ENCODE measurements at regions not wholly inside any gene's neighbourhood (a gene's known extent, or its start where the extent isn't known, plus 50 kb on each side); places are given as distances from the start of the nearest gene placed in this dataset.
A peak's percentile ranks its signal among the peaks of the same experiment; 100 is the strongest.

DNA sequence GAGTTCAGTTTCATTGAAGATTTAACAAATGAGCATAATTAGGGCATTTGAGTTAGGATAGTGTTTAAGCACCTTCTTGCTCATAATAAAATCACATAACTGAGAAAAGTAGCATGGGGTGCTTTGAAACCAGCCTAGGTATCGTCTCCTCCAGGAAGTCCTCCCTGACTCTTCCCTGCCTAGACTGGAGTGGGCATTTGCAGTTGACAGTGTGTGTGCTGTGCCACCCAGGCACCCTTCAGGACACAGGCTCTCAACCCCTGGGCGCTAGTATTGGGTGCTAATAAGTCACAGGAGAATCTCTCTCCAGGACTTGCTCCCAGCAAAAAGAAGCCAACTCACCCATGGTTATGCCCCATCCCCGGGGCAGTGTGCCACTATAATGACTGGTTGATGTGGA, 584.1 kb downstream of the INSC start:
- DNase-seq (ENCODE audit: low spot score): no peak

DNA sequence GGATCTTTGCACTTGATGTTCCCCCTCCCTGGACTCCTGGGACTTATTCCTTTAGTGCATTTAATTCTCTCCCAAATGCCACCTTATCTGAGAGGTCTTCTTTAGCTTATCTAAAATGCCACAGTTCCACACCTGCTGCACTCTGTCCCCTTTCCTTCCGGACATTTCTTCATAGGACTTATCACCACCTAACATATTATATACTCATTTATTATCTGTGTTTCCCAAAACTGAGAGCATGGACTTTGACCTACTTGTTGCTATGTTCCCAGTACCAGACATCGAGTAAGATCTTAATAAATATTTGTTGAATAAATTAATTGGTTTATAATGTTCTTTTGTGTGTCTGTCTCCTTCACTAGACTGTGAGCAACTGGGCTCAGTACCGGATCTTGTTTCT, 585.3 kb downstream of the INSC start:
- DNase-seq (ENCODE audit: low spot score): no peak

DNA sequence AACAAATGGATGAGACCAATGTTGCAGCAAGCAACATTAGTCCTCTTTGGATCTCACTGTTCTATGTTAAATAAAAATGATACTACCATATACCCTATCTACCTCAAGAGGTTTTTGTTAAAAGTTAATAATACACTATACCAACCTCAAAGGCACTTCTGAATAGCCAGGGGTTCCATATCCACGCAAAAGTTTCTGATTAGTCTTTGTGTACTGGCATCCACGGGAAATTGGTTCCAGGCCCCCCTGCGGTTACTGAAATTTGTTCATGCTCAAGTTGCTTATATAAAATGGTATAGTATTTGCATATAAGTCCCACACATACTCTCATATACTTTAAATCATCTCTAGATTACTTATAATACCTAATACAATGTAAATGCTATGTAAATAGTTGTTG, 585.7 kb downstream of the INSC start:
- no peak for DNase-seq (ENCODE audit: low spot score)

DNA sequence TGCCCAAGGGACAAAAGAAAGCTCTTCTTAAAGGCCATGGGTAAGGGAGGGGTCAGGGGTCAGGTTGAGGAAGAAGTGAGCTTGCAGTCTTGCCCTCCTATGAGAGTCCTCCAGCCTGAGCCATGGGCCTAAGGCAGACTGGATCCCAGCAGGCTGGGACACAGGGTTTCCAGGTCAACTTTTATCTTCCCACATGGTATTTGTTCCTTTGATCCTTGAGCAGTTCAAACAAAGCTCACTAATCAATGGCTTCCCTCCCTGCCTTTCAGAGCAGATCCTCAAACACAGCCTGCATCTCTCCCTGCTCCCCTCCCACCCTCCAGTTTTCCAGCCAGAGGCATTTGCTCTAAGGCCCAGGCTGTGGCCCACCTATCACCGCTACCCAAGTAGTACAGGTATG, 589.3 kb downstream of the INSC start:
- no peak for DNase-seq (ENCODE audit: low spot score)

DNA sequence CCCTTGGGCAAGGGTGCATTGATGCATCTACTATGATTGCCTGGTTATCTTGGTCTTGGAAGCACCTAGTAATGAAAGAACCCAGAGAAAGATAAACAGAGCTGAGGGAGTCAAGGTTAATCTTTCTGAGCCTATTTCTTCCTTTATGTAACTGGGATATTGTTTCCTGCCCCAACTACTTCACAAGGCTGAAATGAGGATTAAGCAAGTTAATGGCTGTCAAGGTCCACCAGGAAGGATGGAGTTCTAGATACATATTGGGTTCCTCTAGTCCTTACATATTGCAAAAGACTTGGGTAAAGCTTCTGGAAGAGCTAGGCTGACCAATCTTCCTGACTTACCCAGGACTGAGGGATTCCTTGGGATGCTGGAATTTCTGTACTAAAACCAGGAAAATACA, 589.8 kb downstream of the INSC start:
- no peak for DNase-seq (ENCODE audit: low spot score)

GRCh38 chr11:15705891-15706290, 591.2 kb downstream of the INSC start:
- no peak for DNase-seq (ENCODE audit: low spot score)

- no peak for DNase-seq (ENCODE audit: low spot score)
Observed at GRCh38 chr11:15707194-15707593, 592.5 kb downstream of the INSC start.

- peak; percentile 32 for DNase-seq (ENCODE audit: low spot score)
Observed at GRCh38 chr11:15707971-15708370, 593.2 kb downstream of the INSC start.

DNA sequence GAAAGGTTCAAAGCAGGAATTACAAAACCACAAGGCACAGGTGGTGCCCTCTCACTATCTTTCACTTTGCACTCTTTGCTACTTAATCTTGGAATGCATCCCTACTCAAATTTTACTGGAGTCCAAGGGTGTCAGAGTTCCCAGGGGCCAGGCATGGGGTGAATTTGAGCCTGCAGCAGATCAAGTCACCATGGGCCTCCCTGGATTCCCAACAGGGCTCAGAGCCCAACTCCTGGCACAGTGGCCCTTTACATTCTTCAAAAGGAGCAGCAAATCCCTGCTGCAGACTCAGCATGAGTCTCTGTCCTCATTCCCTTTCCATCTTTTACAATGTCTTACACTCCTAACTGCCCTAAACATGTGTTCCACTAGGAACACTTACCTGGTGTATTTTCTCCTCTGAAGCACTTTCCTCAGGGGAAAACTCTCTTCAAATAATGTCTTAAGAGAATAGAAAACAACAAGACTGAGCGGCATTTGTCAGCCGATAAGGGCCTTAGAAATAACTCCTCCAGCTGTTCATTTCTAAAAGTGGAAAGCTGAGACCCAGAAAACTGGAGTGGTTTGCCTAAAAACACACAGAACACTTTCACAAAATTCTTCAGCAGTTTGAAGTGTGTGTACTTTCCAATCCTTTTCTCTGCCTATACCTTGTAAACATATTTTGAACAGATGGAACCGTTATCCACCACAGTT, 596.0 kb downstream of the INSC start:
- DNase-seq (ENCODE audit: low spot score): no peak

DNA sequence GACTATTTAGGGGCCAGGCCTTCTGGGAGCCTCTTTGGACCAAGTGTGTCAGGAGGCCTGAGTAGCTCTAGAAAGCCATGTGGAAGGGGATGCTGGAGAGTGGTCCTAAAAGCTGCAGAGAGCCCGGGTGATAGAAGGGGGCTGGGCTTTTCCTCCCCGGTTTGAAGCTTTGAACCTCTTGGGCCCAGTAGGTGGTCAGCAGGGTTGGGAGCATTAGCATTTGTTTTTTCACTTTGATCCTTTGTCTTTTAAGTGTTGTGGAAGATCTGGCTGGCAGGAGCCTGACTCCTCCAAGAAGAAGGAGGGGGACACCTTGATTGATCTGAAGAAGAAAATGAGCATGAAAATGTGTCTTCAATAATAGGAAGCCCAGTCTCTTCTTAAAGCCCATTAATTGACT, 596.6 kb downstream of the INSC start:
- DNase-seq (ENCODE audit: low spot score): no peak

GRCh38 chr11:15714641-15715399, 600.1 kb downstream of the INSC start:
- no peak for DNase-seq (ENCODE audit: low spot score)

GRCh38 chr11:15716550-15716949, 601.8 kb downstream of the INSC start:
- DNase-seq (ENCODE audit: low spot score): no peak

- DNase-seq (ENCODE audit: low spot score): no peak
Observed at GRCh38 chr11:15720460-15720859, 605.7 kb downstream of the INSC start.

DNA sequence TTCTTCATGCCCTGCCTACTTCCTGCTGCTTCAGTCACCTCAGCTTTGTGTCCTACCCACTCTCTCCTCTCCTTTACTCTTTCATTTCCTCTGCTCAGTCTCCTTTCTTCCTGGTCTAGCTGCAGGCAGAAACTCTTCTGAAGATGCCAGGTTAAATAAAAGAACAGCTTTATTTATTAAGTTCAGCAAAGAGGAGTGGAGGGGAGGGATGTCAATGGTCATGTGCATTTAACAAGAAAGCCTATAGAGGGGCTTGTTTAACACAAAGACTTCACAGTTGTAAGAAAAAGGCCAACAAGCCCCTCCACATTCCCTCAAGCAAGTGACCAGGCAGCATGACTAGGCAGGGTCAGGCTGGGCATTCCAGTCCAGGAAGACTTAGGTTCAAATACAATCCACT, 609.2 kb downstream of the INSC start:
- DNase-seq (ENCODE audit: low spot score): peak; percentile 46

- DNase-seq (ENCODE audit: low spot score): no peak
Observed at GRCh38 chr11:15724601-15725000, 609.9 kb downstream of the INSC start.

DNA sequence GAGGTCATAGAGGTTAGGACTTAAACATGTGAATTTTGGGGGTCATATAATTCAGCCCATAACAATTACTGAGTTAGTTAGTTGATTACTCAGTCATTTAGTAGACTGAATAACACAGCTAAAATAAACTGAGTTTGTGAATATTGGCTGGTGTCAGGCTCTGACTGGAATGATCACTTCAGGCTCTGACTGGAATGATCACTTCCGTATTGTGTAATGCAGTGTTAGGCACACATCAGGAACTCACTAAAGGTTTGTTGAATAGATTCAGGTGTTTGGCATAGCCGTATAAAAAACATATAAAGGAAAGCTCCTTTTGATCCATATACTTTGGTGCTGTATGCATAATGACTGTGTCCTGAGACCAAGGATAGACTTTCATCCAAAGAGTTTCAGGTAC, 610.5 kb downstream of the INSC start:
- no peak for DNase-seq (ENCODE audit: low spot score)

DNA sequence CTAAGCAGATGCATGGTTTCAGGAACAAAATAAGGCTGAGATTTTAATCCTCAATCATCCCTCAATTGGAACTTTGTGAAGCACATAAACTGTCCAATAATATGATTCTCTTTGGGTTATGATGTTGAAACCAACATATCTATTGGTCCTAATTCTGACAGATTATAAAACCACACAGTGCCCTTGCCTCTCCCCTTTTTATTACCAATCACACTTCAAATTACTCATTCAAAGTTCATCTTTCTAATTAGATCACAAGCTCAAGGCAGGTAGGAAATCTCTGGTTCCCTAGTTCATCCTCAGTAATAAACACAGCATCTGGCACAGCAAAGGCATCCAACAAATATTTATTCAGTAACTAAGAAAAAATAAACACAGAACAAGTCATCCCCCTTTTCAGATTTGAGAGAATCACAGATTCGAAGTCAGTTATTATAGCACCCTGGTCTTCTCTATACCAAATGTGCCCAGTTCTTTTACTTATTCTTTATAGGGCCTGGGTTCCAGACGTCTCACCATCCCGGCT, 611.6 kb downstream of the INSC start:
- no peak for DNase-seq (ENCODE audit: low spot score)

- no peak for DNase-seq (ENCODE audit: low spot score)
Observed at GRCh38 chr11:15726893-15727519, 612.3 kb downstream of the INSC start.

DNA sequence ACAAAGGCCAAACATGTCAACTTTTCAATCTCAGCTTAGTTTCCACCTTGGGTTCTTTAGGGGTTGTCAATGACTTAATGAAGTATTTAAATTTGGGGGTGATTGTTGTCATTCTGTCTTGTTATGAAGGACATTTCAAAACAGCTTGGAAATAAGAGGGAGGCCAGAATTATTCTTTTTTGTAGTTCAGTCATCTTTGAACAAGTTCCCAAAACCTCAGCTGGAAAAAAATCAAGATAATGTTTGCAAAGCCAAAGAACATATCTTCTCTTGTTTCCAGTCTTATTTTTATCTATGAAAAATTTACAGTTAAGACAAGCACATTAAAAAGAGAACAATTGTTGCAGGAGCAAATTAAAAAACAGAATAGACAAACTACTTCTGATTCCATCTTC, 612.8 kb downstream of the INSC start:
- no peak for DNase-seq (ENCODE audit: low spot score)

GRCh38 chr11:15728207-15728606, 613.5 kb downstream of the INSC start:
- no peak for DNase-seq (ENCODE audit: low spot score)

DNA sequence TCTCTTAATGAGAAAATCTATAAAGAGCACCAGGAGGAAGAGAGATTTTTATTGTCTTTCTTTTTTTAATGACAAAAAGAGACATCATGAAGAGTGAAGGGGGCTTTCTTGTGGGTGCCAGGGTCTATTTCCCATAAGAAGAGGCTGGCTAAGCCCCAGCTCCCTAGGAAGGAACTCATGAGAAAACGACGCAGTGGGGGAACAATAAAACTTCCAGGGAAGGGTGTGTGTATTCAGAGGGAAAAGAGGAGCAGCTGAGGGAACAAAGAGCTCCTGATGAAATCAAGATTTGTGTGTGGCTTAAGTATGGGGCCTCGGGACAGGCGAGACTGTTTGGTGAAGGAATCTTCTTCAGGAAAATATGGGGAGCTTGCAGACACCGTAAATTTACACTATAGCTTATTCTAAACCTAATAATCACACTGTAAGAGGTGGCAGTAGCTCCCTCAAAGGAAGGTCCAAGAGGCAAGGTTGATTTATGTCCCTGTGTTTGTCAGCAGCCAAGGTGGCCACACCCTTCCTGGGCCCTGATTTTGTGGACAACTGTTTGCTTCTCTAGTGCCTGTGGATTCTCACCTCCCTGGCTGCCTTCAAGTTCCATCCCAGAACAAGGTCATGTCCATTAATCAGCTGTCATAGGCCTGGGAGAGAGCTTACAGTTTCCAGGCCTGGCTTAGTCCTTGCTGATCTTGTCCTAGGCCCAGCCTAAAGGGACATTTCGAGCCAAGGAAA, 615.7 kb downstream of the INSC start:
- DNase-seq (ENCODE audit: low spot score): no peak

GRCh38 chr11:15730995-15731385, 616.3 kb downstream of the INSC start:
- DNase-seq (ENCODE audit: low spot score): no peak

- DNase-seq (ENCODE audit: low spot score): no peak
Observed at GRCh38 chr11:15735706-15736105, 620.6 kb downstream of the SOX6 start.

Data from COLO829 (cell line).